HG03103 (cell line): ENCODE measurements at regions not wholly inside any gene's neighbourhood (a gene's known extent, or its start where the extent isn't known, plus 50 kb on each side); places are given as distances from the start of the nearest gene placed in this dataset.
"Not testable (repeated sequence)": the region's sequence is repeated elsewhere in the genome, so short reads cannot be mapped to it uniquely, and the experiment has no call there.

Experiments
- ATAC-seq: cut with Tn5 transposase; IDR thresholded peaks from one replicate; pipeline ENCODE4 v1.9.1; 2021; ENCODE audit warnings: low read depth; ENCODE audit not compliant: unreplicated experiment

GRCh38 chr9:119951591-119951990, 582.4 kb upstream of the BRINP1 start:
- ATAC-seq, result no peak

- ATAC-seq, result no peak
Measured at GRCh38 chr9:119951090-119951489, 581.9 kb upstream of the BRINP1 start.

- ATAC-seq, result no peak
Measured at GRCh38 chr9:119945686-119946085, 576.5 kb upstream of the BRINP1 start.

- ATAC-seq, result no peak
Measured at GRCh38 chr9:119941091-119941490, 571.9 kb upstream of the BRINP1 start.

GRCh38 chr9:119938871-119939270, 569.6 kb upstream of the BRINP1 start:
- ATAC-seq, result no peak

- no peak for ATAC-seq
Measured at GRCh38 chr9:119934497-119934896, 565.3 kb upstream of the BRINP1 start.

- ATAC-seq, result no peak
Measured at GRCh38 chr9:119933191-119933590, 564.0 kb upstream of the BRINP1 start.

GRCh38 chr9:119924736-119925135, 555.5 kb upstream of the BRINP1 start:
- ATAC-seq, result no peak

GRCh38 chr9:119917175-119917574, 547.9 kb upstream of the BRINP1 start:
- no peak for ATAC-seq

GRCh38 chr9:119907056-119907455, 537.8 kb upstream of the BRINP1 start:
- no peak for ATAC-seq

- no peak for ATAC-seq
Measured at GRCh38 chr9:119905724-119906123, 536.5 kb upstream of the BRINP1 start.

- ATAC-seq, result no peak
Measured at GRCh38 chr9:119903851-119904250, 534.6 kb upstream of the BRINP1 start.

GRCh38 chr9:119902611-119903010, 533.4 kb upstream of the BRINP1 start:
- no peak for ATAC-seq

GRCh38 chr9:119898316-119898715, 529.1 kb upstream of the BRINP1 start:
- no peak for ATAC-seq

GRCh38 chr9:119884438-119884837, 515.2 kb upstream of the BRINP1 start:
- no peak for ATAC-seq

GRCh38 chr9:119881898-119882297, 512.7 kb upstream of the BRINP1 start:
- ATAC-seq, result no peak

- no peak for ATAC-seq
Measured at GRCh38 chr9:119880361-119880760, 511.1 kb upstream of the BRINP1 start.

GRCh38 chr9:119877306-119877705, 508.1 kb upstream of the BRINP1 start:
- ATAC-seq, result no peak

- ATAC-seq, result no peak
Measured at GRCh38 chr9:119873877-119874276, 504.6 kb upstream of the BRINP1 start.

- not testable (repeated sequence) for ATAC-seq
Measured at GRCh38 chr9:119870251-119870650, 501.0 kb upstream of the BRINP1 start.

- no peak for ATAC-seq
Measured at GRCh38 chr9:119868694-119869093, 499.5 kb upstream of the BRINP1 start.

GRCh38 chr9:119861842-119862241, 492.6 kb upstream of the BRINP1 start:
- ATAC-seq, result no peak

- no peak for ATAC-seq
Measured at GRCh38 chr9:119859128-119859527, 489.9 kb upstream of the BRINP1 start.
